Transverse colon (tissue), 4 donors: ENCODE measurements at regions not wholly inside any gene's neighbourhood (a gene's known extent, or its start where the extent isn't known, plus 50 kb on each side); places are given as distances from the start of the nearest gene placed in this dataset.

ENCODE experiments used
- DNase-seq: peaks from one replicate; pipeline ENCODE4 v3.0.0-alpha.2; 2019
- H3K27ac ChIP-seq, 4 donors: fragments of 200-600 bp; sonication (generic); 2 replicates each; pipeline ENCODE4 v1.5.1; 2016 to 2018; ENCODE audit warnings: inconsistent platforms in 4 of 4
- H3K27me3 ChIP-seq: fragments of 200-600 bp; sonication (generic); 2 replicates; pipeline ENCODE4 v1.5.1; 2017; ENCODE audit warnings: inconsistent platforms
- H3K36me3 ChIP-seq, 4 donors: fragments of 200-600 bp; sonication (generic); 2 replicates each; pipeline ENCODE4 v1.5.1; 2017 to 2019; ENCODE audit warnings: inconsistent platforms in 4 of 4
- H3K4me1 ChIP-seq, 4 donors: fragments of 200-600 bp; sonication (generic); 2 replicates each; pipeline ENCODE4 v1.5.1; 2017 to 2020; ENCODE audit warnings: inconsistent platforms in 4 of 4
- H3K4me3 ChIP-seq, 4 donors: fragments of 200-600 bp; sonication (generic); 1 replicate in 1 of 4; 2 replicates in 3 of 4; pipeline versions ENCODE4 v1.5.1 to v1.6.1; 2017 to 2019; ENCODE audit warnings: inconsistent platforms in 4 of 4
- H3K9me3 ChIP-seq, 2 donors: fragments of 200-600 bp; sonication (generic); 2 replicates each; pipeline ENCODE4 v1.5.1; 2017 to 2019; ENCODE audit warnings: inconsistent platforms in 2 of 2
- CTCF ChIP-seq, 5 experiments: fragments of 200-600 bp in 3 of 5; fragments of 450-650 bp in 2 of 5; sonication (generic) in 3 of 5; IDR thresholded peaks; 1 replicate in 2 of 5; 2 replicates in 3 of 5; pipeline ENCODE4 v1.5.1; 2016 to 2017; ENCODE audit warnings: antibody characterized with exemption in 5 of 5, inconsistent platforms in 3 of 5, mild to moderate bottlenecking in 2 of 5, moderate library complexity in 1 of 5
- EP300 ChIP-seq: sonication (generic); formaldehyde crosslinking; IDR thresholded peaks from one replicate; pipeline ENCODE4 v1.6.1; 2017; ENCODE audit warnings: antibody characterized with exemption, low read depth
- POLR2A ChIP-seq: fragments of 450-650 bp; IDR thresholded peaks from one replicate; pipeline ENCODE4 v1.6.1; 2016; ENCODE audit warnings: antibody characterized with exemption, mild to moderate bottlenecking, moderate library complexity
- POLR2AphosphoS5 ChIP-seq, 3 donors: sonication (generic); formaldehyde crosslinking; IDR thresholded peaks; one replicate each; pipeline ENCODE4 v1.6.1; 2016; ENCODE audit warnings: antibody characterized with exemption in 3 of 3
- WGBS, 2 donors: methylation state at CpG; one replicate each; pipeline ENCODE4 v1.1.5; 2018; ENCODE audit warnings: low coverage in 1 of 2; 5-methylcytosine and 5-hydroxymethylcytosine counted together
- in situ Hi-C, 4 donors: fragments of 200-750 bp; cut with MboI; loops; one replicate each; pipeline versions ENCODE4 v1.15.0 to v1.15.1; 2017; ENCODE audit warnings: low sequenced_read_pairs in 3 of 4, low pct_ligation_motif_present in 1 of 4, low pct_unique_long_range_greater_than_20kb in 1 of 4
- intact Hi-C: fragments of 100-400 bp; cut with DNase I; formaldehyde crosslinking; loops from one replicate; pipeline ENCODE4 v1.15.1; 2023; ENCODE audit warnings: low total_unique reads

- intact Hi-C loops: no loop called here
- Histone ChIP-seq H3K27ac (no peak overlapping the region), H3K4me3 (no peak overlapping the region), H3K9me3 (no peaks in the 10 kb centered on the region), H3K36me3 (no peaks in the 10 kb centered on the region), H3K27me3 (no peaks in the 10 kb centered on the region), H3K4me1 (no peaks in the 10 kb centered on the region)
- WGBS, 2 donors: 78 to 86% methylated on average over 7 of the region's 7 CpGs
- DNase-seq: no peak
- TF ChIP-seq EP300 (no peak), POLR2A (no peak), CTCF (IDR thresholded peaks at IDR 0.05) (no peak), POLR2AphosphoS5 (IDR thresholded peaks at IDR 0.05) (no peak)
- in situ Hi-C loops: no loop called here
Measured at GRCh38 chr2:107091163-107091864, 205.3 kb upstream of the ST6GAL2 start.

DNA sequence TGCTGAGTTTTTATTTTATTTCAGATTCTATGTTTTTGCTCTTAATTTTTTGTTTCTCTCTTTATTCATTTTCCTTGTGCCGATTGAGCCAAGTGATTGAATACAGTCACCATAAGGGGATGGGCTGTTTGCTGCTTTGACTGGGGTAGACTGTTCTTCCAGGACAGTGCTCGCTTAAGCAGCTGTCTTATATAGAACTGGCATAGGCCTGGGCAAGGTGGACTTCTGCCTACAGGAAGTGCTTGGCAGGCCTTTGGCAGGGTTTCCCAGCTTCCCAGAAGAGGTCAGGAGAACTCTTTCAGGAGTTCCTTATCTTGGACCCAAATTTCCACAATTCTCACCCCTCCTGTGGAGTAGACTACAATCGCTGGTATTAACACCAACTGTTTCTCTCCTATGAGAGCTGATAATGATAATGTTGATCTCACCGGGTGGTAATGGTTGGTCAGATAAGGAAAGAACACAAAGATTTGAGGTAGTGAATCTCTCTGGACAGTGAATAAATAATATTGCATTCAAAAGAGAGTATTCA, 207.5 kb upstream of the ST6GAL2 start:
- in situ Hi-C loops (no loop called here), intact Hi-C loops (no loop called here)
- no peak for TF ChIP-seq POLR2A
- TF ChIP-seq CTCF (IDR thresholded peaks at IDR 0.05): no peak
- no peak for TF ChIP-seq EP300
- no peak for TF ChIP-seq POLR2AphosphoS5 (IDR thresholded peaks at IDR 0.05)
- WGBS, 2 donors: 90 to 94% methylated on average over 3 to 4 of the region's 4 CpGs
- no peaks in the 10 kb centered on the region for H3K9me3 ChIP-seq
- H3K27ac ChIP-seq: no peak overlapping the region
- H3K27me3 ChIP-seq: no peaks in the 10 kb centered on the region
- no peak for DNase-seq
- H3K4me3 ChIP-seq: no peak overlapping the region
- no peaks in the 10 kb centered on the region for H3K36me3 ChIP-seq
- no peaks in the 10 kb centered on the region for H3K4me1 ChIP-seq

DNA sequence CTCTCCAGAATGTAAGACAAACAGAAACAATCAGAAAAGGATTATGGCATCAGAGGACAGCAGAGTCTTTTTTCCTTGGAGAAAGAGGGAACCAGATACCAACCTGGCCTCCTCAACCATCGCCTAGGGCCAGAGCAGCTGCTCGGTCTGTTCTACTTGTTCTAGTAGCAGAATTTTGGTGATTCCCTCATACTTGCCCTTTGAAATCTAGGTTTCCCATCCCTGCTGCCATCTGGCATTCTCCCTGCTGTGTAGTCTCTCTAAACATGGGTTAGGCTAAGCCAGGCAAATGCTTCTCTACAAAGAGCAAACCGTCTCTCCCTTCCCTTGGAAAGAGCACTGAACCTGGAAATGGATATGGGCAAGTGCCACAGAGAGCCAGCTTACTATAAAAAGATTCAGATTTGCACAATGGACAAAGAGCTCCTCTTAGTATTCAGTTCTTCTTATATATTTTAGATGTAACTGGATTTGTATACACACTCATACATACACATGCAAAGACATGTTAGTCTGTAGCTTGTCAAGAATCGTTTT, 208.6 kb upstream of the ST6GAL2 start:
- 80% methylated on average over 4 of the region's 4 CpGs; no CpG with 5 or more reads in 1 of the 2 donors for WGBS, 2 donors
- no peaks in the 10 kb centered on the region for H3K9me3 ChIP-seq

More for the DNA sequence above, 208.6 kb upstream of the ST6GAL2 start:
- no peak overlapping the region for H3K4me3 ChIP-seq
- TF ChIP-seq POLR2AphosphoS5 (IDR thresholded peaks at IDR 0.05) (no peak), EP300 (no peak), CTCF (IDR thresholded peaks at IDR 0.05) (no peak), POLR2A (no peak)
- intact Hi-C loops (no loop called here), in situ Hi-C loops (no loop called here)
- H3K27me3 ChIP-seq: no peaks in the 10 kb centered on the region
- DNase-seq: no peak
- no peaks in the 10 kb centered on the region for H3K4me1 ChIP-seq
- no peak overlapping the region for H3K27ac ChIP-seq
- no peaks in the 10 kb centered on the region for H3K36me3 ChIP-seq
